Activated CD8-positive, alpha-beta memory T cell treated with anti-CD3 and anti-CD28 coated beads, Interleukin-2, amount 50 U/mL, for 24 hours (primary cell): ENCODE measurements at regions not wholly inside any gene's neighbourhood (a gene's known extent, or its start where the extent isn't known, plus 50 kb on each side); places are given as distances from the start of the nearest gene placed in this dataset.

Source experiments
- DNase-seq: peaks from one replicate; pipeline ENCODE4 v3.0.0-alpha.2; 2020; ENCODE audit errors: extremely low read depth

- DNase-seq: no peak
These were observed 217.4 kb upstream of the RTL1 start for GRCh38 chr14:101120641-101121507.

- no peak for DNase-seq
These were observed 218.1 kb upstream of the RTL1 start for GRCh38 chr14:101121508-101122139.

DNA sequence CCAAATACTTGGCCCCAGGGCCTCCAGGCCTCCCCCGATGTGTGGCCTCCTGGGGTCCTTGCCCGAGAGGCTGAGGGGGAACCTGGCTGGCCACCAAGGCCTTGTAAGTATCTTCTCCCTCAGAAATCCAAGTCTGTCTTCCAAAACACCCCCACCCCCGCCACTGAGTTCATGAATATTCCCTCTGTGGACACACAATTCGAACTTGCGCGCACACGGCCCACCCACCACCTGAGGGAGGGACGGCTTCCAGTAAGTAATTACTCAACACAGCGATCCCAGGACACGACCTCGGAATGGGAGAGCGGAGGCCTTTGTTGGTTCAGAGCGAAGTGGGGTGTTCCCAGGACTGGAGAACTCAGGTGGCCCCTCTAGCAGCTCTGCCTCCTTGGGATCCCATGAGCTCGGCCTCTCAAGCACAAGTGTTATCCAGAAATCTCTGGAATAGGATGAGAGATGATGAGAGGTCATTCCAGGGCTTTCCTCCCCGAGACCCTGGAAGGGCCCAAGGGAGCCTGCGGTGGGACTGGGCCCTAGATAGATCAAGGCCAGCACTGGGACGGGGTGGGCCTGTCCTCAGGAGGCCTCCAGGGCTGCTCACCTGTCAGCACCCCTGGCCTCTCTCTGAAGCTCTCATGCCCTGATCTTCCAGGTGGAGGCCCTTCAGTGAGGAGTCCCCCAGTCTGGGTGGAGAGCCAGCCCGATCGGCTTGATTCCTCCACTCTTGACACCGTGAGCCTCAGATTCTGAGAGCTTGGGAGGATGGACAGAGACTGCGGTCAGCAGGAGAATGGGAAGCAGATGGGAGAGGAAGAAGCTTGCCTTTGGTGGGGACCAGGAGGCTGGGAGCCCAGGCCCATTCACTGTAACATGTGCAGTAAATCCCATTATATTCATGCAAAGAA is 219.0 kb upstream of the RTL1 start:
- no peak for DNase-seq

GRCh38 chr14:101123618-101124510 is 220.3 kb upstream of the RTL1 start:
- no peak for DNase-seq

DNA sequence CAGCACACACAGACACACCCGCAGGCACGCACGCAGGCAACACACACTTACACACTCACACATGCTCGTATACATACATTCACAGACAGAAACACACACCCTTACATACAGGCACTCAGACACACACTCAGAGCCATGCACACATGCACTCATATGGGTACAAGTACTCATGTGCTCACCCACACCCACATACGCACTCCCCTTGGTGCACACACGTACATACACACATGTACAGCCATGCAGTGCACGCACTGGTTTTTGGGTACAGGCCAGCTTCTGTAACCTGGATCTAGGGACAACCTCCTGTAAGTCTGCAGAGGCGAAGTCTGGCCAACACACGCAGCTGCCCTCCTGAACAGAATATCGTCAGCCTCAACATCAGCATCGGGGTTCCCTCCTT is 221.3 kb upstream of the RTL1 start:
- DNase-seq: no peak

DNA sequence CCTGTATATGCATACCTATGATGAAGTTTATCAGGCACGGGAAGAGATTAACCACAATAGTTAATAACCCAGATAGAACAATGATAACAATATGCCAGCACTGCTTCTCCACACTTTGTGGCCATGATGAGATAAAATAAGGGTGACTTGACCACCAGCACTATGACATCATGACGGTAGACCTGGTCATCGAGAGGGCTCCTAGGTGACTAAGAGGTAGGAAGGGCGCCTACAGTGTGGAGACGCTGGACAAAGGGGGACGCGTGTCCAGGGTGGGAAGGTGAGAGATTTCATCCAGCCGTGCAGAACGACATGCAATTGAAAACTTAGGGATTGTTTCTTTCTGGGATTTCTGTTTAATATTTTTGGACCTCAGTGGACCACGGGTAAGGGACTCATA is 221.8 kb upstream of the RTL1 start:
- no peak for DNase-seq

GRCh38 chr14:101125719-101126651 is 222.5 kb upstream of the RTL1 start:
- DNase-seq: no peak

DNA sequence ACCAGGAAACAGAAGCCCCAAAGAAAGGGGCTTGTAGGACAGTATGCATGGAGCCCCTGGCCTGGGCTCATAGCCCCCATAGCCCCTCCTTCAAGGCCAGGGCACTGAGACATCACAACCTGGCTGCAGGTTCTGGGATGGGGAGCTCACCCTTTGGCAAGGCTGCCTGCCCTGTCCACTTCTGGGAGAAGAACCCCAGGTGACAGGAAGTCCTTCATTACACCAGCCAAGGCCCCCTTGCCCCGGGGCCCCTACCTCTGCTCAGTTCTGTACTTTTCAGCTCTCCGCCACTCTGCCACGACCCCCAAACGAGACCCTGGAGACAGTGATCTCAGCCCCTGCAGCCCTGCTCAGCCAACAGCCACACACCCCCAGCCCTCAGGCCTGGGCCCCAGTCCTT is 223.2 kb upstream of the RTL1 start:
- no peak for DNase-seq

- DNase-seq: no peak
These were observed 223.7 kb upstream of the RTL1 start for GRCh38 chr14:101127224-101127623.

GRCh38 chr14:101128478-101129321 is 225.2 kb upstream of the RTL1 start:
- DNase-seq: no peak

- DNase-seq: no peak
These were observed 226.1 kb upstream of the RTL1 start for GRCh38 chr14:101129521-101130167.

DNA sequence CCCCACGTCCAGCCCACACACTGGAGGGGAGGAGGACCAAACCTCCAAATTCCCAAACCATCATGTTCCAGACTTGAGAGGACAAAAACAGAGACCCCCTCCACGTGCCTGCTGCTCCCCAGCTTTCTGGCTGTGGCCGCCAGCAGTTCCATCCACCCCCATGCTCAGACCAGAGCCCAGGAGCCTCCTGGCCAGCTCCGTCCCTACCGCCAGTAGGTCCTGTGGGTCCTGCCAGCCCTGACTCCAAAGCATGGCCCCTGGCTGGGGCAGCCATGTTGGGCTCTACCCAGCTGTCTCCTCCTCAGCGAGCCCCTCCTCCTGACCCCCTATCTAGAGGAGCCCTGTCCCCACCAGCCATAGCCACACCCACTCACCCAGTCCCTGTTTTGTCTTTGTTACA is 227.3 kb upstream of the RTL1 start:
- DNase-seq: no peak

- no peak for DNase-seq
These were observed 228.0 kb upstream of the RTL1 start for GRCh38 chr14:101131451-101131916.

- DNase-seq: no peak
These were observed 228.6 kb upstream of the RTL1 start for GRCh38 chr14:101132051-101132571.

DNA sequence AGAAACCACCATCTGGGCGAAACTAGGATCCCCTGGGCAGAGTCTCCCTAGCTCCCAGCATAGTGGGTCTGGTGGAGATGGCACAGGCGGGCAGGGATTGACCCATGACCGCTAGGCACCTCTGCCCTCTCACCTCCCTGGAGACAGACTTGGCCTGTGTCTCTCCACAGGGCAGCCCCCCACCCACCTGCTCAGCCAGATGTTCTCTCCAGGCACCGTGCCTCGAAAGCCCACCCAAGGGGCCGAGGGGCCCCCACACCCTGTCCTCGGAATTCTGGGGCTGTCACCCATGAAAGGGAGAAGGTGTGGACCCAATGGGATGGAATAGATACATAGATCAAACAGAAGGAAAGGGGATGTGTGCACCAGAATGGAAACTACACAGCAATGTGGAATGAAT is 229.1 kb upstream of the RTL1 start:
- DNase-seq: no peak

DNA sequence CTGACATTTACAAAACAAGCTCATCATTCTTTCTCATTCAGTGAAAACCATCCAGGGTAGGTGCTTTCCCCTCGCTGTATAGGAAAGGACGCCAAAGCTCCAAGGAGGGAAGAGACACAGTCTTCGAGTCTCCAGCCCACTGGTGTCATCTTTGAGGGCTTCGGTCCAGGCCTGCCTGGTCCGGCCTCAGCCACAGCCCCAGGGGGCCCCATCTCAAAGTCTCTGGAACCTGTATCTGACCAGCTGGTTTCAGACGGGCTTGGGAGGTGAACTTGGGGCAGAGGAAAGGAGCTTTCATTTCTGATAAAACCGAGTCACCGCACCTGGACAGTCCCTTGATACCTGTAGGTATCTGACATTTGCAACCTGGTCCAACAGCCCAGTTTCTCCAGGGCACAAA is 229.5 kb upstream of the RTL1 start:
- DNase-seq: no peak

DNA sequence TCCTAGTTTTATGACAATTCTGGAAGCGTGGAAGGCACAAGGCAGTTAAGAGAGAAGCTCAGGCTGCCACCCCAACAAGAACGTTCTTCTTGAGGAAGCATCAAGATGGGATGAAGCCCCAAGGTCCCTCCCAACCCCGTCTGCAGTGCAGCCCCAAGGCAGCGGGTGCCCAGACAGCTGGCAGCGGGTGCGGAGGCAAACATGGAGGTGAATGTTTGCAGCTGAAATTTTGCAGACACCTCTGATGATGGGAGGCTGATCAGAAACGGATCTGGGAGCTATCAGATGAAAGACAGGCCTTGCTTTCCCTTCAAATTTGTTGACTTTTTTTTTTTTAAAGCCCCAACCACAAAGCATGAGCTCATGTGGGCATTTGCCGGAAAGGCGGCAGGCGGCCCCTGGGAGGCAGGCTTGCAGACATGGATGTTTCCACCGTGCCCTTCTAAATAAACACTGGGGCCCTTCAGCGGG is 230.7 kb upstream of the RTL1 start:
- no peak for DNase-seq

DNA sequence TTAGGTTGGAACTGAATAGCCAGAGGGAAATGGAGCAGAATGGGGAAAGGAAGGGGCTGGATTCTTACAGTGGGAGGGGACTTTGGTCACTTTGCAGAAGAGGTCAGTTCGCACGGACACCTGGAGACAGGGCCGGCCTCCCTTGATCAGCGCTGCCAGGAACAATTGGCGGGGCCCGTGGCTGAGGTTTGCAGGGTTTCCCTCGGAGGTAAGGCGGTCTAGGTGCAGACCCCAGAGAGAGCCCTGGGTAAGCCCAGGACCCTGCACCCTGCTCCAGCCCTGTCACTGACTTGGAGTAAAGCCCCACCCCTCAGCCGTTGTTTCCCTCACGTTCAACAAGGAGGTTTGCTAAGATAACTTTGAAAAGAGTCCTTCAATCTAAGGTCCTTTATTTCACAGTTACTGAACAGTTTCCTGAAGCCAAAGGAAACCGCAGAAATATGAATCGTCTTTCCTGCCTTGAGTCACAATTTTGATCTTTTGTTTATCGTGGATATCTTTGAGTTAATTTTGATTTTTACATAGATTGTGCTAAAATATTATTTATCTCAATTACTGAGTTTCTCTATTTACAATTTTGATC is 231.4 kb upstream of the RTL1 start:
- DNase-seq: no peak
